HG03457 (cell line): ENCODE measurements at regions not wholly inside any gene's neighbourhood (a gene's known extent, or its start where the extent isn't known, plus 50 kb on each side); places are given as distances from the start of the nearest gene placed in this dataset.

Experiments used
- ATAC-seq: cut with Tn5 transposase; IDR thresholded peaks from one replicate; pipeline ENCODE4 v1.9.1; 2021; ENCODE audit warnings: moderate number of reproducible peaks; ENCODE audit not compliant: unreplicated experiment

- ATAC-seq, result no peak
Measured at GRCh38 chr7:40972426-40972825, 730.5 kb downstream of the INHBA start.

GRCh38 chr7:40969641-40970040, 733.2 kb downstream of the INHBA start:
- ATAC-seq, result no peak

GRCh38 chr7:40966693-40967092, 736.2 kb downstream of the INHBA start:
- no peak for ATAC-seq

- ATAC-seq, result peak; percentile 53
Measured at GRCh38 chr7:40965774-40966173, 737.1 kb downstream of the INHBA start.

- ATAC-seq, result no peak
Measured at GRCh38 chr7:40965016-40965415, 737.9 kb downstream of the INHBA start.

GRCh38 chr7:40964610-40965009, 738.3 kb downstream of the INHBA start:
- no peak for ATAC-seq

GRCh38 chr7:40959955-40960354, 742.9 kb downstream of the INHBA start:
- ATAC-seq, result no peak

GRCh38 chr7:40948239-40948638, 754.7 kb downstream of the INHBA start:
- ATAC-seq, result no peak

- ATAC-seq, result no peak
Measured at GRCh38 chr7:40947566-40947965, 755.3 kb downstream of the INHBA start.

GRCh38 chr7:40946549-40946948, 756.3 kb downstream of the INHBA start:
- no peak for ATAC-seq

GRCh38 chr7:40945788-40946187, 757.1 kb downstream of the INHBA start:
- ATAC-seq, result no peak

GRCh38 chr7:40944981-40945585, 757.8 kb downstream of the INHBA start:
- ATAC-seq, result no peak

GRCh38 chr7:40937879-40938278, 765.0 kb downstream of the INHBA start:
- ATAC-seq, result no peak

- no peak for ATAC-seq
Measured at GRCh38 chr7:40935435-40935834, 767.5 kb downstream of the INHBA start.

GRCh38 chr7:40923626-40924025, 779.3 kb downstream of the INHBA start:
- no peak for ATAC-seq

GRCh38 chr7:40922316-40922670, 780.6 kb downstream of the INHBA start:
- no peak for ATAC-seq

GRCh38 chr7:40921589-40922315, 781.1 kb downstream of the INHBA start:
- ATAC-seq, result no peak

GRCh38 chr7:40918701-40919271, 784.0 kb downstream of the SUGCT start:
- no peak for ATAC-seq

GRCh38 chr7:40916813-40917212, 782.0 kb downstream of the SUGCT start:
- ATAC-seq, result no peak

- no peak for ATAC-seq
Measured at GRCh38 chr7:40915071-40915470, 780.3 kb downstream of the SUGCT start.
